Thyroid gland (tissue), 4 donors: ENCODE measurements at regions not wholly inside any gene's neighbourhood (a gene's known extent, or its start where the extent isn't known, plus 50 kb on each side); places are given as distances from the start of the nearest gene placed in this dataset.
"Not testable (repeated sequence)": the region's sequence is repeated elsewhere in the genome, so short reads cannot be mapped to it uniquely, and the experiment has no call there.

Experiments
- POLR2A ChIP-seq, 2 donors: fragments of 450-650 bp; IDR thresholded peaks; one replicate each; pipeline ENCODE4 v1.6.1; 2017; ENCODE audit warnings: antibody characterized with exemption in 2 of 2, mild to moderate bottlenecking in 2 of 2, moderate library complexity in 1 of 2
- TF ChIP-seq, protein P1 (sequence below), 6 experiments: fragments of 200-600 bp in 3 of 6; fragments of 450-650 bp in 3 of 6; sonication (generic) in 3 of 6; IDR thresholded peaks; one replicate each; pipeline ENCODE4 v1.5.1; 2016 to 2019; ENCODE audit warnings: antibody characterized with exemption in 6 of 6, mild to moderate bottlenecking in 2 of 6, inconsistent platforms in 1 of 6, moderate library complexity in 1 of 6

DNA sequence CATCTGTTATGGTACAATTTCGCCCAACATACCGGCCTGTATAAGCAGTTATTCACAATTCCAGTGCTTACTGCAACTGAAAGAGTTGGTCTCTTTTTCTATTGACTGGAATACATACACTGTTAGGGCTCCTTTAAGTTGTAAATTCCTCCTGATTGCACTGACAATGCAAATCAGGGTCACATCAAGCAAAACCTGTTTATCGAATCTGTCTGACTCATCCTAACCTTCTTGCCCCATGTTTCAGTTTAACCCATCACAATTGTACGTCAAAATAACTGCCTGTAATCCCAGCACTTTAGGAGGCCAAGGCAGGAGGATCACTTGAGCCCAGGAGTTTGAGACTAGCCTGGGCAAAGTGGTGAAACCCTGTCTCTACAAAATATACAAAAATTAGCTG, 105.8 kb upstream of the NBPF11 start:
- TF ChIP-seq, protein P1, sequence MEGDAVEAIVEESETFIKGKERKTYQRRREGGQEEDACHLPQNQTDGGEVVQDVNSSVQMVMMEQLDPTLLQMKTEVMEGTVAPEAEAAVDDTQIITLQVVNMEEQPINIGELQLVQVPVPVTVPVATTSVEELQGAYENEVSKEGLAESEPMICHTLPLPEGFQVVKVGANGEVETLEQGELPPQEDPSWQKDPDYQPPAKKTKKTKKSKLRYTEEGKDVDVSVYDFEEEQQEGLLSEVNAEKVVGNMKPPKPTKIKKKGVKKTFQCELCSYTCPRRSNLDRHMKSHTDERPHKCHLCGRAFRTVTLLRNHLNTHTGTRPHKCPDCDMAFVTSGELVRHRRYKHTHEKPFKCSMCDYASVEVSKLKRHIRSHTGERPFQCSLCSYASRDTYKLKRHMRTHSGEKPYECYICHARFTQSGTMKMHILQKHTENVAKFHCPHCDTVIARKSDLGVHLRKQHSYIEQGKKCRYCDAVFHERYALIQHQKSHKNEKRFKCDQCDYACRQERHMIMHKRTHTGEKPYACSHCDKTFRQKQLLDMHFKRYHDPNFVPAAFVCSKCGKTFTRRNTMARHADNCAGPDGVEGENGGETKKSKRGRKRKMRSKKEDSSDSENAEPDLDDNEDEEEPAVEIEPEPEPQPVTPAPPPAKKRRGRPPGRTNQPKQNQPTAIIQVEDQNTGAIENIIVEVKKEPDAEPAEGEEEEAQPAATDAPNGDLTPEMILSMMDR (IDR thresholded peaks at IDR 0.05) = not testable (repeated sequence)
- not testable (repeated sequence) for TF ChIP-seq POLR2A (IDR thresholded peaks at IDR 0.05)
